Duodenal mucosa (tissue), 2 donors: ENCODE measurements at regions not wholly inside any gene's neighbourhood (a gene's known extent, or its start where the extent isn't known, plus 50 kb on each side); places are given as distances from the start of the nearest gene placed in this dataset.

Experiments used
- H3K27ac ChIP-seq: one replicate; pipeline ENCODE4 v1.7.0; 2013; ENCODE audit warnings: low read depth, low read length
- H3K27me3 ChIP-seq, 2 donors: one replicate each; pipeline ENCODE4 v1.7.0; 2013; ENCODE audit warnings: low read length in 2 of 2, control low read depth in 1 of 2; ENCODE audit not compliant: insufficient read depth in 2 of 2, control insufficient read depth in 1 of 2
- H3K36me3 ChIP-seq, 2 donors: one replicate each; pipeline ENCODE4 v1.7.0; 2013; ENCODE audit warnings: low read length in 2 of 2, control low read depth in 1 of 2; ENCODE audit not compliant: insufficient read depth in 2 of 2, control insufficient read depth in 1 of 2
- H3K4me1 ChIP-seq, 2 donors: one replicate each; pipeline ENCODE4 v1.7.0; 2013; ENCODE audit warnings: low read length in 2 of 2, control low read depth in 1 of 2; ENCODE audit not compliant: insufficient read depth in 2 of 2, control insufficient read depth in 1 of 2
- H3K4me3 ChIP-seq, 2 donors: one replicate each; pipeline ENCODE4 v1.7.0; 2013; ENCODE audit warnings: low read length in 2 of 2, low read depth in 1 of 2
- H3K9ac ChIP-seq, 2 donors: one replicate each; pipeline ENCODE4 v1.7.0; 2013; ENCODE audit warnings: low read length in 2 of 2, low read depth in 1 of 2
- H3K9me3 ChIP-seq, 2 donors: one replicate each; pipeline ENCODE4 v1.7.0; 2013; ENCODE audit warnings: low read length in 2 of 2, control low read depth in 1 of 2; ENCODE audit not compliant: control insufficient read depth in 1 of 2

GRCh38 chr2:14557111-14557510 is 75.4 kb upstream of the LRATD1 start:
- no peaks in the 10 kb centered on the region for H3K36me3 ChIP-seq
- peaks cover 10 to 31% of the 10 kb centered on the region in 2 donors for H3K4me1 ChIP-seq
- no peaks in the 10 kb centered on the region for H3K9me3 ChIP-seq
- H3K27ac ChIP-seq: no peak overlapping the region
- no peak overlapping the region for H3K9ac ChIP-seq
- H3K4me3 ChIP-seq: no peak overlapping the region
- no peaks in the 10 kb centered on the region for H3K27me3 ChIP-seq

- peak overlapping the region in 1 of 2 donors; percentile 15 for H3K4me3 ChIP-seq
- no peaks in the 10 kb centered on the region for H3K27me3 ChIP-seq
- peaks cover 10 to 31% of the 10 kb centered on the region in 2 donors for H3K4me1 ChIP-seq
- H3K36me3 ChIP-seq: no peaks in the 10 kb centered on the region
- H3K27ac ChIP-seq: no peak overlapping the region
- H3K9ac ChIP-seq: no peak overlapping the region
- H3K9me3 ChIP-seq: no peaks in the 10 kb centered on the region
These were observed 74.6 kb upstream of the LRATD1 start for GRCh38 chr2:14557916-14558315.

GRCh38 chr2:14558335-14558919 is 74.1 kb upstream of the LRATD1 start:
- H3K4me1 ChIP-seq: peaks cover 10 to 31% of the 10 kb centered on the region in 2 donors
- H3K4me3 ChIP-seq: peak overlapping the region in 1 of 2 donors; percentile 15
- H3K9me3 ChIP-seq: no peaks in the 10 kb centered on the region
- no peaks in the 10 kb centered on the region for H3K27me3 ChIP-seq
- no peak overlapping the region for H3K9ac ChIP-seq
- no peaks in the 10 kb centered on the region for H3K36me3 ChIP-seq
- H3K27ac ChIP-seq: no peak overlapping the region

- Histone ChIP-seq H3K4me3 (no peak overlapping the region), H3K9me3 (no peaks in the 10 kb centered on the region), H3K27me3 (no peaks in the 10 kb centered on the region), H3K9ac (no peak overlapping the region), H3K4me1 (peaks cover 4 to 21% of the 10 kb centered on the region in 2 donors), H3K36me3 (no peaks in the 10 kb centered on the region), H3K27ac (no peak overlapping the region)
These were observed 71.8 kb upstream of the LRATD1 start for GRCh38 chr2:14560716-14561115.

- H3K27ac ChIP-seq: no peak overlapping the region
- H3K4me1 ChIP-seq: peaks cover 3 to 8% of the 10 kb centered on the region in 2 donors
- no peaks in the 10 kb centered on the region for H3K27me3 ChIP-seq
- no peaks in the 10 kb centered on the region for H3K36me3 ChIP-seq
- no peak overlapping the region for H3K9ac ChIP-seq
- no peak overlapping the region for H3K4me3 ChIP-seq
- H3K9me3 ChIP-seq: no peaks in the 10 kb centered on the region
These were observed 69.2 kb upstream of the LRATD1 start for GRCh38 chr2:14563324-14563723.

GRCh38 chr2:14565666-14566065 is 66.9 kb upstream of the LRATD1 start:
- no peaks in the 10 kb centered on the region for H3K27me3 ChIP-seq
- no peaks in the 10 kb centered on the region for H3K4me1 ChIP-seq
- no peaks in the 10 kb centered on the region for H3K36me3 ChIP-seq
- H3K9ac ChIP-seq: no peak overlapping the region
- no peak overlapping the region for H3K4me3 ChIP-seq
- no peak overlapping the region for H3K27ac ChIP-seq
- H3K9me3 ChIP-seq: no peaks in the 10 kb centered on the region

GRCh38 chr2:14567561-14567960 is 65.0 kb upstream of the LRATD1 start:
- H3K4me3 ChIP-seq: no peak overlapping the region
- H3K27me3 ChIP-seq: no peaks in the 10 kb centered on the region

GRCh38 chr2:14569294-14569693 is 63.2 kb upstream of the LRATD1 start:
- Histone ChIP-seq H3K9me3 (no peaks in the 10 kb centered on the region), H3K27me3 (no peaks in the 10 kb centered on the region), H3K9ac (no peak overlapping the region), H3K36me3 (no peaks in the 10 kb centered on the region), H3K4me3 (no peak overlapping the region), H3K27ac (no peak overlapping the region), H3K4me1 (no peaks in the 10 kb centered on the region)

More at GRCh38 chr2:14567561-14567960, 65.0 kb upstream of the LRATD1 start:
- Histone ChIP-seq H3K4me1 (no peaks in the 10 kb centered on the region), H3K36me3 (no peaks in the 10 kb centered on the region), H3K9ac (no peak overlapping the region), H3K27ac (no peak overlapping the region), H3K9me3 (no peaks in the 10 kb centered on the region)

GRCh38 chr2:14572633-14573032 is 59.9 kb upstream of the LRATD1 start:
- H3K4me3 ChIP-seq: no peak overlapping the region
- H3K9ac ChIP-seq: no peak overlapping the region
- no peaks in the 10 kb centered on the region for H3K27me3 ChIP-seq
- H3K9me3 ChIP-seq: no peaks in the 10 kb centered on the region
- H3K27ac ChIP-seq: no peak overlapping the region
- no peaks in the 10 kb centered on the region for H3K36me3 ChIP-seq
- no peaks in the 10 kb centered on the region for H3K4me1 ChIP-seq

GRCh38 chr2:14577843-14578242 is 54.7 kb upstream of the LRATD1 start:
- Histone ChIP-seq H3K4me3 (no peak overlapping the region), H3K27ac (no peak overlapping the region), H3K27me3 (no peaks in the 10 kb centered on the region), H3K4me1 (no peaks in the 10 kb centered on the region), H3K9ac (no peak overlapping the region), H3K36me3 (no peaks in the 10 kb centered on the region), H3K9me3 (no peaks in the 10 kb centered on the region)
